ENCODE measurements at regions not wholly inside any gene's neighbourhood (a gene's known extent, or its start where the extent isn't known, plus 50 kb on each side); places are given as distances from the start of the nearest gene placed in this dataset.
"Not testable (repeated sequence)": the region's sequence is repeated elsewhere in the genome, so short reads cannot be mapped to it uniquely, and the experiment has no call there.

- H3K9me3 ChIP-seq (ENCODE audit: control insufficient read depth in 5 of 5, low read length in 5 of 5): peaks cover 0 to 6% (median 0%) of the 10 kb centered on the region in 5 donors
- no peak overlapping the region for H3K27ac ChIP-seq (ENCODE audit: low read depth, low read length)
- no peak overlapping the region for H3K9ac ChIP-seq (ENCODE audit: low read length in 5 of 5)
- no peaks in the 10 kb centered on the region for H3K36me3 ChIP-seq (ENCODE audit: control insufficient read depth in 5 of 5, insufficient read depth in 5 of 5, low read length in 5 of 5)
- H3K4me1 ChIP-seq (ENCODE audit: control insufficient read depth in 5 of 5, insufficient read depth in 5 of 5, low read length in 5 of 5): peaks cover 0 to 2% (median 0%) of the 10 kb centered on the region in 5 donors
- peaks cover 0 to 8% (median 3%) of the 10 kb centered on the region in 5 donors for H3K27me3 ChIP-seq (ENCODE audit: control insufficient read depth in 5 of 5, insufficient read depth in 4 of 5, low read length in 5 of 5)
- H3K4me3 ChIP-seq (ENCODE audit: low read depth in 1 of 5, low read length in 5 of 5): no peak overlapping the region
These were observed 606.5 kb downstream of the MAGEB5 start for GRCh38 chrX:26822448-26822847.

- no peaks in the 10 kb centered on the region for H3K4me1 ChIP-seq (ENCODE audit: control insufficient read depth in 5 of 5, insufficient read depth in 5 of 5, low read length in 5 of 5)
- H3K27ac ChIP-seq (ENCODE audit: low read depth, low read length): no peak overlapping the region
- H3K36me3 ChIP-seq (ENCODE audit: control insufficient read depth in 5 of 5, insufficient read depth in 5 of 5, low read length in 5 of 5): no peaks in the 10 kb centered on the region
- H3K4me3 ChIP-seq (ENCODE audit: low read depth in 1 of 5, low read length in 5 of 5): no peak overlapping the region
- H3K9me3 ChIP-seq (ENCODE audit: control insufficient read depth in 5 of 5, low read length in 5 of 5): no peaks in the 10 kb centered on the region
- H3K9ac ChIP-seq (ENCODE audit: low read length in 5 of 5): no peak overlapping the region
- no peaks in the 10 kb centered on the region for H3K27me3 ChIP-seq (ENCODE audit: control insufficient read depth in 5 of 5, insufficient read depth in 4 of 5, low read length in 5 of 5)
These were observed 573.8 kb downstream of the MAGEB5 start for GRCh38 chrX:26789751-26790150.

- Histone ChIP-seq H3K27me3 (ENCODE audit: control insufficient read depth in 5 of 5, insufficient read depth in 4 of 5, low read length in 5 of 5) (no peaks in the 10 kb centered on the region), H3K9ac (ENCODE audit: low read length in 5 of 5) (no peak overlapping the region), H3K27ac (ENCODE audit: low read depth, low read length) (no peak overlapping the region), H3K36me3 (ENCODE audit: control insufficient read depth in 5 of 5, insufficient read depth in 5 of 5, low read length in 5 of 5) (no peaks in the 10 kb centered on the region), H3K4me3 (ENCODE audit: low read depth in 1 of 5, low read length in 5 of 5) (no peak overlapping the region), H3K4me1 (ENCODE audit: control insufficient read depth in 5 of 5, insufficient read depth in 5 of 5, low read length in 5 of 5) (no peaks in the 10 kb centered on the region), H3K9me3 (ENCODE audit: control insufficient read depth in 5 of 5, low read length in 5 of 5) (peaks cover 0 to 1% (median 0%) of the 10 kb centered on the region in 5 donors)
These were observed 572.5 kb downstream of the MAGEB5 start for GRCh38 chrX:26788402-26788998.

GRCh38 chrX:26783512-26784225 lies 567.7 kb downstream of the MAGEB5 start:
- Histone ChIP-seq H3K9ac (ENCODE audit: low read length in 5 of 5) (no peak overlapping the region), H3K4me1 (ENCODE audit: control insufficient read depth in 5 of 5, insufficient read depth in 5 of 5, low read length in 5 of 5) (no peaks in the 10 kb centered on the region), H3K4me3 (ENCODE audit: low read depth in 1 of 5, low read length in 5 of 5) (no peak overlapping the region), H3K9me3 (ENCODE audit: control insufficient read depth in 5 of 5, low read length in 5 of 5) (peaks cover 0 to 3% (median 0%) of the 10 kb centered on the region in 5 donors), H3K36me3 (ENCODE audit: control insufficient read depth in 5 of 5, insufficient read depth in 5 of 5, low read length in 5 of 5) (no peaks in the 10 kb centered on the region), H3K27ac (ENCODE audit: low read depth, low read length) (no peak overlapping the region), H3K27me3 (ENCODE audit: control insufficient read depth in 5 of 5, insufficient read depth in 4 of 5, low read length in 5 of 5) (no peaks in the 10 kb centered on the region)

GRCh38 chrX:26778320-26778888 lies 562.4 kb downstream of the MAGEB5 start:
- H3K9me3 ChIP-seq (ENCODE audit: control insufficient read depth in 5 of 5, low read length in 5 of 5): peaks cover 0 to 15% (median 6%) of the 10 kb centered on the region in 5 donors
- no peaks in the 10 kb centered on the region for H3K27me3 ChIP-seq (ENCODE audit: control insufficient read depth in 5 of 5, insufficient read depth in 4 of 5, low read length in 5 of 5)
- no peak overlapping the region for H3K4me3 ChIP-seq (ENCODE audit: low read depth in 1 of 5, low read length in 5 of 5)
- H3K36me3 ChIP-seq (ENCODE audit: control insufficient read depth in 5 of 5, insufficient read depth in 5 of 5, low read length in 5 of 5): no peaks in the 10 kb centered on the region
- no peaks in the 10 kb centered on the region for H3K4me1 ChIP-seq (ENCODE audit: control insufficient read depth in 5 of 5, insufficient read depth in 5 of 5, low read length in 5 of 5)
- no peak overlapping the region for H3K9ac ChIP-seq (ENCODE audit: low read length in 5 of 5)
- H3K27ac ChIP-seq (ENCODE audit: low read depth, low read length): no peak overlapping the region

- Histone ChIP-seq H3K4me1 (ENCODE audit: control insufficient read depth in 5 of 5, insufficient read depth in 5 of 5, low read length in 5 of 5) (no peaks in the 10 kb centered on the region), H3K9me3 (ENCODE audit: control insufficient read depth in 5 of 5, low read length in 5 of 5) (no peaks in the 10 kb centered on the region), H3K4me3 (ENCODE audit: low read depth in 1 of 5, low read length in 5 of 5) (no peak overlapping the region), H3K27ac (ENCODE audit: low read depth, low read length) (no peak overlapping the region), H3K27me3 (ENCODE audit: control insufficient read depth in 5 of 5, insufficient read depth in 4 of 5, low read length in 5 of 5) (peaks cover 0 to 2% (median 0%) of the 10 kb centered on the region in 5 donors), H3K36me3 (ENCODE audit: control insufficient read depth in 5 of 5, insufficient read depth in 5 of 5, low read length in 5 of 5) (no peaks in the 10 kb centered on the region), H3K9ac (ENCODE audit: low read length in 5 of 5) (no peak overlapping the region)
These were observed 546.3 kb downstream of the MAGEB5 start for GRCh38 chrX:26762253-26762652.

- not testable (repeated sequence) for H3K9me3 ChIP-seq (ENCODE audit: control insufficient read depth in 5 of 5, low read length in 5 of 5); H3K27ac ChIP-seq (ENCODE audit: low read depth, low read length); H3K27me3 ChIP-seq (ENCODE audit: control insufficient read depth in 5 of 5, insufficient read depth in 4 of 5, low read length in 5 of 5); H3K36me3 ChIP-seq (ENCODE audit: control insufficient read depth in 5 of 5, insufficient read depth in 5 of 5, low read length in 5 of 5); H3K9ac ChIP-seq (ENCODE audit: low read length in 5 of 5); H3K4me1 ChIP-seq (ENCODE audit: control insufficient read depth in 5 of 5, insufficient read depth in 5 of 5, low read length in 5 of 5); H3K4me3 ChIP-seq (ENCODE audit: low read depth in 1 of 5, low read length in 5 of 5)
These were observed 539.8 kb downstream of the MAGEB5 start for GRCh38 chrX:26755760-26756159.

- no peaks in the 10 kb centered on the region for H3K9me3 ChIP-seq (ENCODE audit: control insufficient read depth in 5 of 5, low read length in 5 of 5)
- H3K36me3 ChIP-seq (ENCODE audit: control insufficient read depth in 5 of 5, insufficient read depth in 5 of 5, low read length in 5 of 5): no peaks in the 10 kb centered on the region
- H3K27me3 ChIP-seq (ENCODE audit: control insufficient read depth in 5 of 5, insufficient read depth in 4 of 5, low read length in 5 of 5): peaks cover 0 to 3% (median 0%) of the 10 kb centered on the region in 5 donors
These were observed 531.9 kb downstream of the MAGEB5 start for GRCh38 chrX:26747877-26748276.

GRCh38 chrX:26722666-26723428 lies 506.9 kb downstream of the MAGEB5 start:
- peaks cover 0 to 5% (median 0%) of the 10 kb centered on the region in 5 donors for H3K9me3 ChIP-seq (ENCODE audit: control insufficient read depth in 5 of 5, low read length in 5 of 5)
- no peaks in the 10 kb centered on the region for H3K36me3 ChIP-seq (ENCODE audit: control insufficient read depth in 5 of 5, insufficient read depth in 5 of 5, low read length in 5 of 5)
- H3K27me3 ChIP-seq (ENCODE audit: control insufficient read depth in 5 of 5, insufficient read depth in 4 of 5, low read length in 5 of 5): peaks cover 0 to 7% (median 0%) of the 10 kb centered on the region in 5 donors
- H3K9ac ChIP-seq (ENCODE audit: low read length in 5 of 5): no peak overlapping the region
- no peak overlapping the region for H3K27ac ChIP-seq (ENCODE audit: low read depth, low read length)
- H3K4me3 ChIP-seq (ENCODE audit: low read depth in 1 of 5, low read length in 5 of 5): no peak overlapping the region
- no peaks in the 10 kb centered on the region for H3K4me1 ChIP-seq (ENCODE audit: control insufficient read depth in 5 of 5, insufficient read depth in 5 of 5, low read length in 5 of 5)

More at GRCh38 chrX:26747877-26748276, 531.9 kb downstream of the MAGEB5 start:
- H3K4me1 ChIP-seq (ENCODE audit: control insufficient read depth in 5 of 5, insufficient read depth in 5 of 5, low read length in 5 of 5): no peaks in the 10 kb centered on the region
- H3K27ac ChIP-seq (ENCODE audit: low read depth, low read length): no peak overlapping the region
- H3K4me3 ChIP-seq (ENCODE audit: low read depth in 1 of 5, low read length in 5 of 5): no peak overlapping the region
- no peak overlapping the region for H3K9ac ChIP-seq (ENCODE audit: low read length in 5 of 5)

GRCh38 chrX:26672571-26672970 lies 456.6 kb downstream of the MAGEB5 start:
- no peak overlapping the region for H3K9ac ChIP-seq (ENCODE audit: low read length in 5 of 5)
- no peak overlapping the region for H3K27ac ChIP-seq (ENCODE audit: low read depth, low read length)
- no peaks in the 10 kb centered on the region for H3K36me3 ChIP-seq (ENCODE audit: control insufficient read depth in 5 of 5, insufficient read depth in 5 of 5, low read length in 5 of 5)
- H3K9me3 ChIP-seq (ENCODE audit: control insufficient read depth in 5 of 5, low read length in 5 of 5): peaks cover 0 to 3% (median 0%) of the 10 kb centered on the region in 5 donors
- H3K27me3 ChIP-seq (ENCODE audit: control insufficient read depth in 5 of 5, insufficient read depth in 4 of 5, low read length in 5 of 5): no peaks in the 10 kb centered on the region
- no peaks in the 10 kb centered on the region for H3K4me1 ChIP-seq (ENCODE audit: control insufficient read depth in 5 of 5, insufficient read depth in 5 of 5, low read length in 5 of 5)
- no peak overlapping the region for H3K4me3 ChIP-seq (ENCODE audit: low read depth in 1 of 5, low read length in 5 of 5)
